SK-N-SH treated with all-trans-retinoic acid at 6 μM for 48 hours (cell line): ENCODE measurements at regions not wholly inside any gene's neighbourhood (a gene's known extent, or its start where the extent isn't known, plus 50 kb on each side); places are given as distances from the start of the nearest gene placed in this dataset.

Experiments
- ATAC-seq: fragments of 200-7000 bp; cut with Tn5 transposase; 3 replicates; pipeline ENCODE4 v1.9.1; 2020; ENCODE audit warnings: mild to moderate bottlenecking, moderate library complexity
- BACH2 ChIP-seq: fragments of 250-450 bp; sonication (Bioruptor Pico); IDR thresholded peaks from 2 replicates; pipeline ENCODE4 v1.9.0; 2021; ENCODE audit warnings: mild to moderate bottlenecking, borderline replicate concordance
- CSDC2 ChIP-seq: fragments of 250-450 bp; sonication (Bioruptor Pico); IDR thresholded peaks from 2 replicates; pipeline ENCODE4 v1.5.0; 2020; ENCODE audit warnings: mild to moderate bottlenecking, moderate library complexity
- ESRRG ChIP-seq: fragments of 250-450 bp; sonication (Bioruptor Pico); IDR thresholded peaks from 2 replicates; pipeline ENCODE4 v1.6.1; 2021; ENCODE audit warnings: mild to moderate bottlenecking
- GLIS3 ChIP-seq: fragments of 250-450 bp; sonication (Bioruptor Pico); IDR thresholded peaks from 2 replicates; pipeline ENCODE4 v1.5.0; 2020; ENCODE audit warnings: mild to moderate bottlenecking, moderate library complexity
- ISL1 ChIP-seq: fragments of 250-450 bp; sonication (Bioruptor Pico); IDR thresholded peaks from 2 replicates; pipeline ENCODE4 v2.1.2; 2022; ENCODE audit warnings: mild to moderate bottlenecking, moderate library complexity
- OSR1 ChIP-seq: fragments of 250-450 bp; sonication (Bioruptor Pico); IDR thresholded peaks from 2 replicates; pipeline ENCODE4 v1.8.0; 2022; ENCODE audit warnings: moderate library complexity, mild to moderate bottlenecking, inconsistent platforms
- PATZ1 ChIP-seq: fragments of 250-450 bp; sonication (Bioruptor Pico); IDR thresholded peaks from 2 replicates; pipeline ENCODE4 v1.8.0; 2020; ENCODE audit warnings: mild to moderate bottlenecking, moderate library complexity, borderline replicate concordance
- POU6F1 ChIP-seq: fragments of 250-450 bp; sonication (Bioruptor Pico); IDR thresholded peaks from 2 replicates; pipeline ENCODE4 v1.8.0; 2021; ENCODE audit warnings: low read depth, mild to moderate bottlenecking, moderate library complexity, borderline replicate concordance
- SNAI2 ChIP-seq: fragments of 250-450 bp; sonication (Bioruptor Pico); IDR thresholded peaks from 2 replicates; pipeline ENCODE4 v1.5.0; 2020; ENCODE audit warnings: mild to moderate bottlenecking, moderate library complexity
- TCF4 ChIP-seq: fragments of 250-450 bp; sonication (Bioruptor Pico); IDR thresholded peaks from 2 replicates; pipeline ENCODE4 v1.8.0; 2021; ENCODE audit warnings: mild to moderate bottlenecking, moderate library complexity, borderline replicate concordance
- TOX ChIP-seq: fragments of 250-450 bp; sonication (Bioruptor Pico); IDR thresholded peaks from 2 replicates; pipeline ENCODE4 v1.8.0; 2021; ENCODE audit warnings: mild to moderate bottlenecking, moderate library complexity, borderline replicate concordance
- ZC3H10 ChIP-seq: fragments of 250-450 bp; sonication (Bioruptor Pico); IDR thresholded peaks from 2 replicates; pipeline ENCODE4 v1.5.1; 2021; ENCODE audit warnings: mild to moderate bottlenecking, moderate library complexity
- ZFP3 ChIP-seq: fragments of 250-450 bp; sonication (Bioruptor Pico); IDR thresholded peaks from 2 replicates; pipeline ENCODE4 v1.5.0; 2020; ENCODE audit warnings: mild to moderate bottlenecking, moderate library complexity
- ZNF565 ChIP-seq: fragments of 450-650 bp; formaldehyde crosslinking; conservative IDR thresholded peaks from 2 replicates; pipeline ENCODE4 v1.5.0; 2020; ENCODE audit warnings: low read depth, mild to moderate bottlenecking, moderate library complexity
- ZNF8 ChIP-seq: fragments of 450-650 bp; formaldehyde crosslinking; IDR thresholded peaks from 2 replicates; pipeline ENCODE4 v1.5.0; 2020; ENCODE audit warnings: mild to moderate bottlenecking, moderate library complexity
- TF ChIP-seq, protein P1 (sequence below): fragments of 250-450 bp; sonication (Bioruptor Pico); IDR thresholded peaks from 2 replicates; pipeline ENCODE4 v1.5.0; 2020; ENCODE audit warnings: mild to moderate bottlenecking, moderate library complexity
- TF ChIP-seq, protein P2 (sequence below): fragments of 250-450 bp; sonication (Bioruptor Pico); IDR thresholded peaks from 2 replicates; pipeline ENCODE4 v1.5.1; 2020; ENCODE audit warnings: low read depth, mild to moderate bottlenecking, moderate library complexity

GRCh38 chr22:22751043-22751603 is 106.7 kb downstream of the GGTLC2 start:
- no peak for TF ChIP-seq OSR1 (CRISPR knock-in tag)
- no peak for TF ChIP-seq POU6F1 (CRISPR knock-in tag)
- TF ChIP-seq TCF4 (CRISPR knock-in tag) = no peak
- TF ChIP-seq CSDC2 = no peak
- no peak for TF ChIP-seq TOX (CRISPR knock-in tag)
- TF ChIP-seq, protein P1, sequence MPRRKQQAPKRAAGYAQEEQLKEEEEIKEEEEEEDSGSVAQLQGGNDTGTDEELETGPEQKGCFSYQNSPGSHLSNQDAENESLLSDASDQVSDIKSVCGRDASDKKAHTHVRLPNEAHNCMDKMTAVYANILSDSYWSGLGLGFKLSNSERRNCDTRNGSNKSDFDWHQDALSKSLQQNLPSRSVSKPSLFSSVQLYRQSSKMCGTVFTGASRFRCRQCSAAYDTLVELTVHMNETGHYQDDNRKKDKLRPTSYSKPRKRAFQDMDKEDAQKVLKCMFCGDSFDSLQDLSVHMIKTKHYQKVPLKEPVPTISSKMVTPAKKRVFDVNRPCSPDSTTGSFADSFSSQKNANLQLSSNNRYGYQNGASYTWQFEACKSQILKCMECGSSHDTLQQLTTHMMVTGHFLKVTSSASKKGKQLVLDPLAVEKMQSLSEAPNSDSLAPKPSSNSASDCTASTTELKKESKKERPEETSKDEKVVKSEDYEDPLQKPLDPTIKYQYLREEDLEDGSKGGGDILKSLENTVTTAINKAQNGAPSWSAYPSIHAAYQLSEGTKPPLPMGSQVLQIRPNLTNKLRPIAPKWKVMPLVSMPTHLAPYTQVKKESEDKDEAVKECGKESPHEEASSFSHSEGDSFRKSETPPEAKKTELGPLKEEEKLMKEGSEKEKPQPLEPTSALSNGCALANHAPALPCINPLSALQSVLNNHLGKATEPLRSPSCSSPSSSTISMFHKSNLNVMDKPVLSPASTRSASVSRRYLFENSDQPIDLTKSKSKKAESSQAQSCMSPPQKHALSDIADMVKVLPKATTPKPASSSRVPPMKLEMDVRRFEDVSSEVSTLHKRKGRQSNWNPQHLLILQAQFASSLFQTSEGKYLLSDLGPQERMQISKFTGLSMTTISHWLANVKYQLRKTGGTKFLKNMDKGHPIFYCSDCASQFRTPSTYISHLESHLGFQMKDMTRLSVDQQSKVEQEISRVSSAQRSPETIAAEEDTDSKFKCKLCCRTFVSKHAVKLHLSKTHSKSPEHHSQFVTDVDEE = no peak
- TF ChIP-seq ZFP3 (CRISPR knock-in tag) = no peak
- TF ChIP-seq ZNF565 (CRISPR knock-in tag) = no peak
- no peak for TF ChIP-seq PATZ1
- TF ChIP-seq SNAI2 (CRISPR knock-in tag) = no peak
- no peak for TF ChIP-seq BACH2 (CRISPR knock-in tag)

GRCh38 chr22:22752199-22752555 is 107.8 kb downstream of the GGTLC2 start:
- TF ChIP-seq ESRRG (CRISPR knock-in tag) (no peak), ZNF565 (CRISPR knock-in tag) (no peak)
- TF ChIP-seq, protein P1 = no peak
- TF ChIP-seq, all 23 proteins: peak for 0
- ATAC-seq = no peak

More at GRCh38 chr22:22751043-22751603, 106.7 kb downstream of the GGTLC2 start:
- ATAC-seq = no peak

GRCh38 chr22:22752556-22753477 is 108.4 kb downstream of the GGTLC2 start:
- no peak for ATAC-seq
- TF ChIP-seq ISL1 (CRISPR knock-in tag) = no peak
- TF ChIP-seq GLIS3 (CRISPR knock-in tag) = no peak
- TF ChIP-seq, protein P2, sequence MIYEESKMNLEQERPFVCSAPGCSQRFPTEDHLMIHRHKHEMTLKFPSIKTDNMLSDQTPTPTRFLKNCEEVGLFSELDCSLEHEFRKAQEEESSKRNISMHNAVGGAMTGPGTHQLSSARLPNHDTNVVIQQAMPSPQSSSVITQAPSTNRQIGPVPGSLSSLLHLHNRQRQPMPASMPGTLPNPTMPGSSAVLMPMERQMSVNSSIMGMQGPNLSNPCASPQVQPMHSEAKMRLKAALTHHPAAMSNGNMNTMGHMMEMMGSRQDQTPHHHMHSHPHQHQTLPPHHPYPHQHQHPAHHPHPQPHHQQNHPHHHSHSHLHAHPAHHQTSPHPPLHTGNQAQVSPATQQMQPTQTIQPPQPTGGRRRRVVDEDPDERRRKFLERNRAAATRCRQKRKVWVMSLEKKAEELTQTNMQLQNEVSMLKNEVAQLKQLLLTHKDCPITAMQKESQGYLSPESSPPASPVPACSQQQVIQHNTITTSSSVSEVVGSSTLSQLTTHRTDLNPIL (CRISPR knock-in tag) = no peak
- TF ChIP-seq ZC3H10 = no peak
- no peak for TF ChIP-seq ZNF565 (CRISPR knock-in tag)
- no peak for TF ChIP-seq BACH2 (CRISPR knock-in tag)
- TF ChIP-seq ZNF8 = no peak
- TF ChIP-seq ESRRG (CRISPR knock-in tag) = no peak
- no peak for TF ChIP-seq POU6F1 (CRISPR knock-in tag)
- TF ChIP-seq TOX (CRISPR knock-in tag) = no peak
- TF ChIP-seq, protein P1 = no peak
- no peak for TF ChIP-seq PATZ1
